ENCODE measurements at regions not wholly inside any gene's neighbourhood (a gene's known extent, or its start where the extent isn't known, plus 50 kb on each side); places are given as distances from the start of the nearest gene placed in this dataset.
A peak's percentile ranks its signal among the peaks of the same experiment; 100 is the strongest.

- DNase-seq (ENCODE audit: low spot score): no peak
Observed at GRCh38 chr1:55685560-55685959, 470.4 kb upstream of the USP24 start.

DNA sequence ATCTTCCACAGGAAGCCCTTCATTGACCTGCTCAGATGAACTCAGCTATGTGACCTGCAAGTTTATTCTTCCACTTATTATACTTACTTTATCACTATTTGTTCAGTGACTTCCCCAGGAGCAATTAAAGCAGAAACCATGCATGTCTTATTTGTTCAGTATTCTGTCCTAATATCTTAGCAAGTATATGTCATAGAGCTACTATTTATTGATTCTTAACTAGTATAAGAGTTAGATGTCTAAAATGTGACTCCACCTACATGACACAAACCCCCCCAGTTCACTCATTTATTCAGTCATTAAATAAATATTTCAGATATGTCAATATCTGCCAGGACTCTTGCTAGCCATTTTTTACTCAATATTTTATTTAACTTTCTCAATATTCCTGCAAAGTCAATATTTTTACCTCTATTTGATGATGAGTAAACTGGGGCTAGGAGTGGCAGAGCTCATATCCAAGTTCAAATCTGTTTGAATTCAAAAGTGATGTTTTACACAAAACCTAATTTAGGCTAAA is 469.0 kb upstream of the USP24 start:
- no peak for DNase-seq (ENCODE audit: low spot score)

DNA sequence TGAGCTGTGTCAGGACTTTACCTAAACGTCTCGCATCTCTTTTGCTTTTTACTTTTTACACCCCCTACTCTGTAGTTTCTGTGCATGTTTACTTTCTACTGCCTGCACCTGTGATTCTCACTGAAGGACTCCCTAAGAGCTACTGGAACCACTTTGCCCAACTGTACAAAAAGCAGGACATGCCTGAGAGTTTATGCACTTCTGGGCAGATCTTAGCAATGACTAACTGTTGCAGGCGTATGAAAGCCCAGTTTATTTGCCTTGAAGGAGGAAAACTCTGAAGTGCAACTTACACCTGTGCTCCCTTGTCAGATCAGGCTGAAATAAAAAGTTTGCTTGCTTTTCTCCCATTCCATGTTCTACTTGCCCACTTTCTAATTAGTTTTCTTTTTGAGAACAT is 467.0 kb upstream of the USP24 start:
- no peak for DNase-seq (ENCODE audit: low spot score)

DNA sequence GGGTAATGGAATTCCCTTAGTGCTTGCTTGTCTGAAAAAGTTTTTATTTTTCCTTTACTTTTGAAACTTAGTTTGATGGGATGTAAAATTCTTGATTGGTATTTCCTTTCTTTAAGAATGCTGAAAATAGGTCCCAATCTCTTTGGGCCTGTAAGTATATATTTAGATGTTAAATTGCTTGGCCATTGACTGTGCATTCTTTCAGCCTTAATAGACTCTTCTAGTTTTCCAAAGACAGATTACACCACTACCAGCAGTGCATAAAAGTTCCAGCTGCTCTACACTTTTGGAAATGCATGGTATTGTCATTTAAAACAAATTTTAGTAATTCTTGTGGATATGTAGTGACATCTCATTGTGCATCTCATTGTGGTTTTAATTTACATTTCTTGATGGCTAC is 464.8 kb upstream of the USP24 start:
- no peak for DNase-seq (ENCODE audit: low spot score)

- no peak for DNase-seq (ENCODE audit: low spot score)
Observed at GRCh38 chr1:55673416-55673815, 458.3 kb upstream of the USP24 start.

DNA sequence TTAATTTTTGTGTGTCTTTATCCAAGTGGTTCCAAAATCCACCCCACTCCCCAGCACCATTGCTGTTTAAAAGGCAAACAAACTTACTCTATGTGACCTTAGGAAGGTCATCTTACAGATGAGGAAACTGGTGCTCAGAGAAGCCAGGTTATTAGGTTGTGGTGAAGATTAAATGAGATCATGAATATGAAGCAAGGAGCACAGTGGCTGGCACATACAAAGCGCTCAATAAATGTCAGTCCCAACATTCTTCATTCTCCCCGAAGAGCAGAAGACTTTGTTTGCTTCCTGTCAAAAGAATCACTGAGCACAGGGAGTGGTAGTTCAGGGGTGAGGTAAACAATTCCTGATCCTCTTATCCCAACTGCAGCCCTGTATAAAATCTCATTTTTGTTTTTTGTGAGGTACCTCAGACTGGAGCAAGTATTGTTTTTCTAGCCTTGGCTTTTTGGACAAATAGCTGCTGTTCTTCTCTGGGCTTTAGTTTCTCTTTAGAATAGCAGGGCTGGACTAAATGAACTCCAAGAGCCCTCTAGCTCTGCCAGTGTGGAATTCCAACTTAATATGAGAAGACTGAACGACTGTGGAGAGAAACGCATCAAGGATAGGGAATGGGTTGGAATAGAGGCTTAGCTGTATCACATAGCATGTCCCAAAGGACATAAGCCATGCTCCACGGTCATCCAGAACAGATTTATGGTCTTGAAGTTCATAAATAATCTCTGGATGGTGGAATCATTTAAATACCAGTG is 455.3 kb upstream of the USP24 start:
- peak; percentile 6 for DNase-seq (ENCODE audit: low spot score)

DNA sequence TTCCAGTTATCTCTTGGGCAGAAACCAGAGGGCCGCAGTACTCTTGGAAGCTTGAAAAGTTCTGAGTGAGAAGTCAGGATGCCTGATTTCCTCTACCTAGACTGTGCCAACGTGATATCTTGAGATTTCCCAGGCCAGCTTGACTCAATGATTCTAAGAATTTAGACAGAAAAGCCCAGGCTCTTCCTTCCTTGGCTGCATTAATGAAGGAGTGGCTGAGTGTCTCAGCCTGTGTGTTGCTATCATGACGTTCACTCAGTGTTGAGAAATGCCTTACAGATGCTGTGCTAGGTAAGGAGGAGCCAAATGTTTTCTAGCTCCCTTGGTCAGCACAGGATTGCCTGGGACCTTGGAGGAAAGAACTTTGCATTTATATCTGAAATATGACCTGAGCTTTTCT is 454.1 kb upstream of the USP24 start:
- no peak for DNase-seq (ENCODE audit: low spot score)

DNA sequence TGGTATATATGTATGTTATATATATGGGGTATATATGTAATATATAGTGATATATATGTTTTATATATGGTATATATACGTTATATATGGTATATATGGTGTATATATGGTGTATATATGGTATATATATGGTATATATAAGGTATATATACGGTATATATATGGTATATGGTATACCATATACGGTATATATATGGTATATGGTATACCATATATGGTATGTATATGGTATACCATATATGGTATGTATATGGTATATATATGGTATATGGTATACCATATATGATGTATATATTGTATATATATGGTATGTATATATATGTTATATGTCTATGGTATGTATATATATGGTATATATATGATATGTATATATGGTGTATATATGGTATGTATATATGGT is 447.7 kb upstream of the USP24 start:
- no peak for DNase-seq (ENCODE audit: low spot score)

DNA sequence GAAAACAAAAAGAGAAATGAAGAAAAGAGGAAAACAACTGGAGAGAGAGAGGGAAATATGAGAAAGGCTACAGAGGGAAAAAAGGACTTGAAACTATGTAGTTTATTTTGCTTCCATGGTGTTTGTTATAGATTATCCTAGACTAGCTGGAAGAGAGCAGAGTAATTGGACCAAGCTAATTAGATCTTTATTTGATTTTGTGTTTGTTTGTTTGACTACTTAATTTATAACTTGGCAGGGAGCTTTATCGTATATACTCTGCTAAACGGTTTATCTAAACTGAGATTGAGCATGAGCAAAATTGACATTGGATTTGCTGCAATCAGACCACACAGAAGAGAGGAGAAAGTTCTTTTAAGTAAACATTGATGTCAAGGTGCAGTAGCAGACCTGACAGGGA is 443.8 kb upstream of the USP24 start:
- DNase-seq (ENCODE audit: low spot score): no peak

GRCh38 chr1:55654750-55655149 is 439.6 kb upstream of the USP24 start:
- no peak for DNase-seq (ENCODE audit: low spot score)

GRCh38 chr1:55654171-55654570 is 439.0 kb upstream of the USP24 start:
- DNase-seq (ENCODE audit: low spot score): no peak

DNA sequence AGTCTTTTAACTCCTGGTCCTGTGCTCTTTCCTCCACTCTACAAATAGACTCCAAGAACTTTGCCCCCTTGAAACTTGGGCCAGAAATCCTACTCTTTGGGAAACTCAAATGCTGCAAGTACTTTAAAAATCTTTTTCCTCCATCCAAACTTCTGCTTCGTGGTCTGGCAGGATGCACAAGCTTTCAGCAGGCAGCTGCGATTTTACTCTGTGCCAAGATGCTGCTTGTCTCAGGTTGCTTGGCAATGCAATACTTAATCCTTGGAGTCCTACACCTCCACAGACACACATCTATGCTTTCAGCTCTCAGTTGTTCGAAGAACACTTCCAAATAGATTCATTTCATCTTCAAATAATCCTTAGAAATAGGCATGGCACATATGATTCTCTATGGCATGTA is 435.3 kb upstream of the USP24 start:
- peak; percentile 34 for DNase-seq (ENCODE audit: low spot score)

DNA sequence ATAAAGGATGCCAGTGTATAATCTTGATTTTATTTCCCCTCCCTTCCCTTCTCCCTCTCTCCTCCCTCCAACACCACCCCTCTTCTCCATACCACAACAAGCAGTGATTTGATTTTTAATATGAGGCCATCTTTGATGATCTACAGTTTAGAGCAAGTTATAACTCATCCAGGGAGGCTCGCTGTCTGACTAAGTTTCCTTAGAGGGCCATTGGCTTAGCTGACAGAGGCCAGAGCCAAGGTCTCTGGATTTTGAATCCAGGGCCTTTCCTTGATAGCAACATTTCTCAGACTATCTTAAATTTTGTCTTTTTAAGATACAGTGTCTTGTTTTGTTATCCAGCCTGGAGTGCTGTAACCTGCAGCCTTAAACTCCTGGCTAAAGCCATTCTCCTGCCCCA is 431.0 kb upstream of the USP24 start:
- no peak for DNase-seq (ENCODE audit: low spot score)

- DNase-seq (ENCODE audit: low spot score): no peak
Observed at GRCh38 chr1:55645270-55645669, 430.1 kb upstream of the USP24 start.

DNA sequence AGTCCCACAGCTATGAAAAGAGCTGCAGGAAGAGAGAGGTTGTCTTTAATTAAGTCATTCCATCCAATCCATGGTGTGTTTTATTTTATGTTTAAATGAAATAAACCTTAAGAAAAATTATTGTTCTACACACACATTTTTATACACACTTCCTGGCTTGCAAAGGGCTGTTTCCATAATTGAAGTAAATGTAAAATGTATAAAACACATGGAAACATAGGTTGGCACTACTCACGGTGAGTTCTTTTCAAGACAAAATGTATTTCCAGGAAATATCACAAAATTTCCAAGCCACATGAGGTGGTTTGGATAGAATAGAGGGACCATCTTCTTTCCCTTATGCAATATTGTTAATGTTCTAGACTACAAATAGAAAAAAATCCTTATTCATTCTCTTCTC is 426.8 kb upstream of the USP24 start:
- DNase-seq (ENCODE audit: low spot score): no peak

- DNase-seq (ENCODE audit: low spot score): peak; percentile 84
Observed at GRCh38 chr1:55640708-55641473, 425.7 kb upstream of the USP24 start.

- DNase-seq (ENCODE audit: low spot score): no peak
Observed at GRCh38 chr1:55639526-55639925, 424.4 kb upstream of the USP24 start.

DNA sequence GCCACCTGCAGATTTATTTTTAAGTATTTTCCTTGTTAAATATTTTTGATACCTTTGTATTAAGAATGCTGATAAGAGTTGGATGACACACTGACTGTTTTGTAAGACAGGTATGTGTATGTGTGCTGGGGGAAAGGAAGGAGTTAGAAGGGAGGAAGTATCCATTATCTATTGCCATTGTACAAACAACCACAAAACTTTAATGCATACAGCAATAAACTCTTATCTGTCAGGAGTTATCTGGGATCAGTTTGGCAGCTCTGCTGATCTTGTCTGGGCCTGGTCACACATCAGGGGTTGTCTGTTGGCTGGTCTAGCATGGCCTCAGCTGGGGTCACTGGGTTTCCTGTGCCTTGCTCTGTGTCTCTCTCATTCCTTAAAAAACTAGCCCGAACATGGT is 423.9 kb upstream of the USP24 start:
- DNase-seq (ENCODE audit: low spot score): no peak

DNA sequence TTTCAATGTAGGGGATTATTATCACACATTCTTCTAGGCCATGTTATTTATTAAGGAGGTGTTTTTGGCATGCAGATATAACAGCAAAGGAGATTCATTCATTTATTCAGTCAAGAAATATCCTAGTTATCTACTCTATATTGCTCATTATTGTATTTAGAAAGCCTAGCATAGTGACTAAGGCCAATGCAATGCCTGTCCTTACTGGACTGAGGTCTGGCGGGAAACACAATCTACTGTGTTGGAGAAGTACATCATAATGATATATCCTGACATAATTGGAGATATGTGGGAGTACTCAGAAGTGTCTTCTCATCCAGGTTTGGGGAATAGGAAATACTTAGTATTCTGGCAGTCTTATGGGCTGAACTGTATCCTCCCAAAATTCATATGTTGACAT is 421.5 kb upstream of the USP24 start:
- no peak for DNase-seq (ENCODE audit: low spot score)

DNA sequence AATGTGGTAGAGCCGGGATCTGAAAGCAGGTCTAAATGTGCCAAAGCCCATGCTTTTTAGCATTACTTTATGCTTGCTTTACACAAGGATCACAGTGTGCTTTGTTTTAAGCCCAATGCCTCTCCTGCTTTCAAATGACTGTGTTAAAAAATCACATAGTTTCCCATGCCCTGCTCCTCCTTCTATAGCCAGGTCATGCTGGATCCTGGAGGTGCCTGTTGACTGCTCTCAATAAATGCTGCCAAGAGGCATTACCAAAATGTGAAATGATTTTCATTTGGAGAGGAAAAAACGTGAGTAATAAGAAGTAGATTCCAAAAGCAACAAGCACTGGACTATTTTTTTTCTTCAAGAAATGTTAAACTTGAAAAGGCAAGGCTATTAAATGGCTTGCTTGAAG is 420.7 kb upstream of the USP24 start:
- DNase-seq (ENCODE audit: low spot score): no peak

- DNase-seq (ENCODE audit: low spot score): no peak
Observed at GRCh38 chr1:55634516-55634915, 419.4 kb upstream of the USP24 start.

- no peak for DNase-seq (ENCODE audit: low spot score)
Observed at GRCh38 chr1:55632906-55633305, 417.7 kb upstream of the USP24 start.

GRCh38 chr1:55632058-55632457 is 416.9 kb upstream of the USP24 start:
- no peak for DNase-seq (ENCODE audit: low spot score)

DNA sequence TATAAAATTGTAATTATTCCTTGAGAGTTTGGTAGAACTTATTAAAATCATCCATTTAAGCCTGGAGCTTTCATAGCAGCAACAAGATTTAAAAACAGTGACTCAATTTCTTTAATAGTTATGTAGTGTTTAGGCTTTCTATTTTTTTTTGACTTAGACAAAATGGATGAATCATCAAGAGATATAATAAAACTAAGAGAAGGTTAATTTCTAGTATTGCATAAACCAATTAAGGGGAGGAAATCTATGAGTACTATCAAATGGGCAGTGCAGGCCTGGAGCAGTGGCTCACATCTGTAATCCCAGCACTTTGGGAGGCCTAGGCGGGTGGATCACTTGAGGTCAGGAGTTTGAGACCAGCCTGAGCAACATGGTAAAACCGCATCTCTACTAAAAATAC is 416.3 kb upstream of the USP24 start:
- no peak for DNase-seq (ENCODE audit: low spot score)

Measured in Ammon's horn (tissue), 1 donor.